GM12865 (cell line): ENCODE measurements at regions not wholly inside any gene's neighbourhood (a gene's known extent, or its start where the extent isn't known, plus 50 kb on each side); places are given as distances from the start of the nearest gene placed in this dataset.

Source experiments
- DNase-seq: peaks from one replicate; pipeline ENCODE4 v3.0.0; 2010; ENCODE audit warnings: low read depth
- H3K4me3 ChIP-seq: 2 replicates; pipeline ENCODE4 v1.5.1; 2011; ENCODE audit warnings: mild to moderate bottlenecking, low read depth, low read length, control low read depth
- CTCF ChIP-seq: IDR thresholded peaks from 2 replicates; pipeline ENCODE4 v1.5.1; 2011; ENCODE audit warnings: low read length, control low read depth, low read depth, inconsistent platforms; ENCODE audit not compliant: insufficient read depth; ENCODE audit errors: missing control alignments

DNA sequence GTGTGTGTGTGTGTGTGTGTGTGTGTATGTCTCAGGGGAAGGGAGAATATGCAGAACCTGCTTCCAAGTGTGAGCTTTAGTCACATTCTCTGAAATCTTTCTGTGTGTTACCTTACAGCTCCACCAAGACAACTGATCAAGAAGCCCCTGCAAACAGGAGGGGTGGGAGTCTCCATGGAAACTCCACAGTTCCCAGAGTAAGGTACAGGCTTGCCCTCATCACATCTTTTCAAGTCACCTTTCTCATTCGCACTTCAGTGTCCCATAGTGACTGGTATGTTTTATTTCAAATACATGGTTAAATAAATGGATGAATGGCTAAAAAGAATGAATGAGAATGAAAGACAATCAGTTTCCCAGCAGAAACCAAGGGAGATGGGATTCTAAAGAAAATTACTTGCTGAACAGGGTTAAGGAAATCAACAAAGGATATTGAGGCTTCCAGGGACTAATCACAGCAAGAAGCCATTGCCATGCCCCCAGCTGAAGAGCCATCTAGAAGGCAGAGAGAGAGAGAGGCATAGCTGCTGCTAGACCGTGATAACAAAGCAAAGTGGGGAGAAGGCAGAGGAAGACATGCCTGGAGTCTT, 987.2 kb upstream of the CELF4 start:
- no peak overlapping the region for H3K4me3 ChIP-seq
- TF ChIP-seq CTCF = no peak
- DNase-seq = no peak

DNA sequence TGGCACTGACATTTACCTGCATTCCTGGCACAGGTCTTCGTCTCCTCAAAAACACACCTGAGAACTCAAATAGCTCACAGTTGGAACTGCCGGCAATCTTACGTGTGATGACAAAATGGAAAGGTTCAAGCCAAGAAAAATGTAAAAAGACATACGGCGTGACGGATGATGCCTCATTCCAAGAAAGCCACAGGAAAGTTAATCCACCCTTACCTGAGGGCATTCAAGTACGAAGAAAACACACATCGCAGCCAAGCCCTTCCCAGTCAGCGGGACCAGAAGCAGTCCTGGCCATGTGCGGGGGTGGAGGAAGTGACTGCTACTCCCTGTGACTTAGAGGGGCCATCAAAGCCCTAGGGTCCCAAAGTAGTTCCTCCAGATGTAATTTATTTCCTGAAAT, 986.3 kb upstream of the CELF4 start:
- no peak overlapping the region for H3K4me3 ChIP-seq
- no peak for TF ChIP-seq CTCF
- DNase-seq = no peak

DNA sequence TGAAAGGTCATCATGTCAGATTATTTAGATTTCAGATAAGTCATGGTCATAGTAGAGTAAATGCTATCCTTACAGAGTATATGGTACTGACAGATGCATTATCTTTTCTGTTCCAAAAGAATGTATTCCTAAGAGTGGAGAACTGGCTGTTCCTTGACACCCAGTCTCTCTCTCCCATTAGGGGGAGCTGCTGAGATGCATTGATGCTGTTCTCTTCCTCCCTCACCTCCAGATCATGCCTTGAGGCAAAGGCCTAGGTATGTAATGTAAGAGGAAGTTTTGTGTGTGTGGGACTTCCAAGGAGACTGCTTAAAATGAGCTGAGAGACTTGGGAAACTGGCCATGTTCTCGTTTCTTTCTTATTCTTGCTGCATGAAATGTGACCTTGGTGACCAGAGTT, 979.5 kb upstream of the CELF4 start:
- H3K4me3 ChIP-seq = no peak overlapping the region
- peak; percentile 42 for DNase-seq
- TF ChIP-seq CTCF = peak; percentile 31

DNA sequence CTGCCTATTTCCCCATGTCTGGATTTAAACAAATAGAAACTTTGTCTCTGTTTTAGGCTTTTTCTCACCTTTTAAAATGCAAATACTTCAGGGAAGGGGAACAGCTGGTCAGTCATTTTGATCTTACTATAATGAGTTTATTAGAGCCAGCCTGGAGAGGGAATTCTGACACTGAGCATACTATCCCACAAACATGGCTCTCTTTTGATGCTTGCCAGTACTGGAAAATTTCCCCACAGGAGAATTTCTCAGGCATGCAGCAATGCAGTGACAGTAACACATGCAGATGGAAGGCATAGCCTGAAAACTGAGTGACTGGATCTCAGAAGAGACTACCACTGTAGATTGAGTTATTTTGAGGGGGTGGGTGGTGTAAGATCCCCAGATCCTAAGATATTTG, 974.3 kb upstream of the CELF4 start:
- no peak overlapping the region for H3K4me3 ChIP-seq
- no peak for DNase-seq
- TF ChIP-seq CTCF = no peak

DNA sequence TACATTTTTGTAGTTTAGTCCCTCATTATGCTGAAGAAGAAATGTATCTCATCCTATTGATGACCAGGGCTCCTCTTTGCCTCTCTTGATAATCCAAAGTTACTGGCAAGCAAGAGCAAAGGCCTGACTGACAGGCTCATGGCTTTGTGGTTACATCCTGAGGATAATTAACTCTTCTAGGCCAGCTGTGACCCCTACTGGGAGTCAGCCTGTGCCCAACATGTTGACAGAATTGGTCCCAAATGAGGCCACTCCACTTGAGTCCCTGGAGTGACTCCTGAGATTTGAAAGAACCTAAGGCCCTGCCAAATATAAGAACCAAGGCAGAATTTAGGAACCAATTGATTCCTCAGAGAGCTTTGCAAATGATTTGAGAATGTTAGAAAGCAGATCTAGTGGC, 973.8 kb upstream of the CELF4 start:
- no peak overlapping the region for H3K4me3 ChIP-seq
- TF ChIP-seq CTCF = no peak
- no peak for DNase-seq

DNA sequence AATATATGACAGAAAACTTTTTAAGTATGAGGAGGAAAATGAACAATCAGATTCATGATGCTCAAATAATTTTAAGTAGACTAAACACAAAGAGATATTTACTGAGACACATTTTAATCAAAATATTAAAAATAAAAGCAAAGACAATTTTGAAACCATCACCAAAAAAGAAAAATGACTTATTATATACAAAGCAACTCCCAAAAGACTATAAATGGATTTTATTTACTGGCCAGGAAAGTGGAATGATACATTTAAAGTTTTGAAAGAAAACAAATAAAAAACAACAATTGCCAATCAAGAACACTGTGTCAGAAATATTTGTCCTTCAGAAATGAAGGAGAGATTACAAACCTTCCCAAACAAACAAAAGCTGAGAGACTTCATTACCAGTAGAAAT, 968.5 kb upstream of the CELF4 start:
- no peak for TF ChIP-seq CTCF
- DNase-seq = no peak
- H3K4me3 ChIP-seq = no peak overlapping the region

GRCh38 chr18:38526922-38527321, 961.3 kb upstream of the CELF4 start:
- TF ChIP-seq CTCF = no peak
- no peak overlapping the region for H3K4me3 ChIP-seq
- DNase-seq = peak; percentile 40
